Activated B cell treated with CpG ODN at 0.5 μM for 24 hours (primary cell): ENCODE measurements at regions not wholly inside any gene's neighbourhood (a gene's known extent, or its start where the extent isn't known, plus 50 kb on each side); places are given as distances from the start of the nearest gene placed in this dataset.
A peak's percentile ranks its signal among the peaks of the same experiment; 100 is the strongest.
"Not testable (repeated sequence)": the region's sequence is repeated elsewhere in the genome, so short reads cannot be mapped to it uniquely, and the experiment has no call there.

ENCODE experiments used
- ATAC-seq: fragments of 200-7000 bp; cut with Tn5 transposase; one replicate; pipeline ENCODE4 v1.10.0; 2021; ENCODE audit warnings: low read depth, mild to moderate bottlenecking, moderate library complexity
- CTCF ChIA-PET: fragments of 350-600 bp; sonication (Branson Sonifier 250); formaldehyde crosslinking; loops from one replicate; lab custom pipeline; 2021; ENCODE audit warnings: antibody characterized with exemption; lab: Charles Lee
- POLR2A ChIA-PET: fragments of 350-600 bp; sonication (Branson Sonifier 250); formaldehyde crosslinking; loops from one replicate; lab custom pipeline; 2021; ENCODE audit warnings: antibody characterized with exemption; lab: Charles Lee
- DNase-seq: peaks from one replicate; pipeline ENCODE4 v3.0.0; 2022
- H3K27ac Mint-ChIP-seq: one replicate; pipeline ENCODE4 v1.8.0; 2020; ENCODE audit warnings: mixed read lengths
- H3K27me3 Mint-ChIP-seq: one replicate; pipeline ENCODE4 v1.8.0; 2021; ENCODE audit warnings: mixed read lengths
- H3K36me3 Mint-ChIP-seq: one replicate; pipeline ENCODE4 v1.8.0; 2021; ENCODE audit warnings: low read depth, mixed read lengths
- H3K4me1 Mint-ChIP-seq: one replicate; pipeline ENCODE4 v1.8.0; 2021; ENCODE audit warnings: mixed read lengths
- H3K4me3 Mint-ChIP-seq: one replicate; pipeline ENCODE4 v1.8.0; 2020; ENCODE audit warnings: mild to moderate bottlenecking, mixed read lengths
- H3K9me3 Mint-ChIP-seq: one replicate; pipeline ENCODE4 v1.8.0; 2020; ENCODE audit warnings: mixed read lengths
- intact Hi-C: fragments of 100-400 bp; cut with micrococcal nuclease; formaldehyde crosslinking; loops from one replicate; pipeline ENCODE4 v1.15.1; 2024
- TF ChIP-seq, protein P1 (sequence below): fragments of 200-600 bp; IDR thresholded peaks from one replicate; pipeline ENCODE4 v1.8.0; 2022; ENCODE audit warnings: antibody characterized with exemption, mild to moderate bottlenecking

DNA sequence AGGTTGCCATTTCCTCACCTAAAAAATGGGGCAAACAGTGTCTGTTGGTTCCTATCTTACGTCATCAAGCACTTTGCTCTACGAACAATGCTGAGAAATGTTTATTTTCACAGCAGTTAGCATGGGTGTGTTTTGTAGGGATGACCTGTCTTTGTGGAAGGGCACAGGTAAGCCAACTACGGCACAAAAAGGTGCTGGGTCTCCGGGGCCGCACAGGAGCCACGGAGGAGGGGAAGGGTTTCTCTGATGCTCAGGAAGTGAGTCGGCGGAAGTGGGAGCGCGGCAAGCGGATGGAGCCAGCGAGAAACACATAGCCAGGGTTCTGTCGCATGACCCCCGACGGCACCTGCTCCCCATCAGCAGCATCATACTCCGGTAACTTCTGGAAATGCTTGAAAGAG, 65.6 kb upstream of the TCL1B start:
- H3K36me3 Mint-ChIP-seq, result peaks cover 1% of the 10 kb centered on the region
- TF ChIP-seq, protein P1, sequence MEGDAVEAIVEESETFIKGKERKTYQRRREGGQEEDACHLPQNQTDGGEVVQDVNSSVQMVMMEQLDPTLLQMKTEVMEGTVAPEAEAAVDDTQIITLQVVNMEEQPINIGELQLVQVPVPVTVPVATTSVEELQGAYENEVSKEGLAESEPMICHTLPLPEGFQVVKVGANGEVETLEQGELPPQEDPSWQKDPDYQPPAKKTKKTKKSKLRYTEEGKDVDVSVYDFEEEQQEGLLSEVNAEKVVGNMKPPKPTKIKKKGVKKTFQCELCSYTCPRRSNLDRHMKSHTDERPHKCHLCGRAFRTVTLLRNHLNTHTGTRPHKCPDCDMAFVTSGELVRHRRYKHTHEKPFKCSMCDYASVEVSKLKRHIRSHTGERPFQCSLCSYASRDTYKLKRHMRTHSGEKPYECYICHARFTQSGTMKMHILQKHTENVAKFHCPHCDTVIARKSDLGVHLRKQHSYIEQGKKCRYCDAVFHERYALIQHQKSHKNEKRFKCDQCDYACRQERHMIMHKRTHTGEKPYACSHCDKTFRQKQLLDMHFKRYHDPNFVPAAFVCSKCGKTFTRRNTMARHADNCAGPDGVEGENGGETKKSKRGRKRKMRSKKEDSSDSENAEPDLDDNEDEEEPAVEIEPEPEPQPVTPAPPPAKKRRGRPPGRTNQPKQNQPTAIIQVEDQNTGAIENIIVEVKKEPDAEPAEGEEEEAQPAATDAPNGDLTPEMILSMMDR, result no peak
- peaks cover 10% of the 10 kb centered on the region for H3K9me3 Mint-ChIP-seq
- DNase-seq (no peak), ATAC-seq (peak; percentile 40)
- CTCF ChIA-PET, result no interaction called here
- H3K27ac Mint-ChIP-seq, result peak overlapping the region; percentile 6
- POLR2A ChIA-PET, result no interaction called here
- peaks cover 14% of the 10 kb centered on the region for H3K4me1 Mint-ChIP-seq
- peaks cover 5% of the 10 kb centered on the region for H3K27me3 Mint-ChIP-seq
- intact Hi-C loops, result no loop called here
- H3K4me3 Mint-ChIP-seq, result peak overlapping the region; percentile 77

DNA sequence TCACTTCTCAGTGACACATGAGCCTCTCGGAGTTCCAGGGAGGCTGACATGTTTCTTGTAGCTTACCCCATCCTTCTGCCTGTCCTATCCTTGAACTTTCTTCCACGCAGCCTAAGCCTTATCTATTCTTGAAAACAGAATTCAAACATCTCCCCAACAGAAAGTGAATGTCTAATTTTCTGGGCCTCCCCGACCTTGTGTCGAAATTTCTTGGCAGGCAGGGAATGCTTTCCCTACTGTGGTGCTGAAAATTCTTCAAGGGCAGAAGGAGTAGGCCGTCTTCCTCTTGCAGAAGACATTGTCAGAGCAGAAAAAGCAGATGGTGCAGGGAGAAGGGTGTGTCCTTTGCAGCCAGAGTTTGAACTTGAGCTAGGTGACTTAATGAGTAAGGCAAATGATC, 63.0 kb upstream of the TCL1B start:
- Mint-ChIP-seq H3K9me3 (peaks cover 13% of the 10 kb centered on the region), H3K4me1 (peaks cover 23% of the 10 kb centered on the region), H3K36me3 (peaks cover 2% of the 10 kb centered on the region), H3K27ac (no peak overlapping the region), H3K4me3 (no peak overlapping the region), H3K27me3 (peaks cover 6% of the 10 kb centered on the region)
- CTCF ChIA-PET, result interaction anchor here (1.6 kb wide), 1 partner anchor 151 kb away, joined by 3 read pairs; no protein-coding TSS in a partner anchor
- ATAC-seq, result no peak
- intact Hi-C loops, result no loop called here
- DNase-seq, result no peak
- TF ChIP-seq, protein P1, result no peak
- POLR2A ChIA-PET, result no interaction called here

DNA sequence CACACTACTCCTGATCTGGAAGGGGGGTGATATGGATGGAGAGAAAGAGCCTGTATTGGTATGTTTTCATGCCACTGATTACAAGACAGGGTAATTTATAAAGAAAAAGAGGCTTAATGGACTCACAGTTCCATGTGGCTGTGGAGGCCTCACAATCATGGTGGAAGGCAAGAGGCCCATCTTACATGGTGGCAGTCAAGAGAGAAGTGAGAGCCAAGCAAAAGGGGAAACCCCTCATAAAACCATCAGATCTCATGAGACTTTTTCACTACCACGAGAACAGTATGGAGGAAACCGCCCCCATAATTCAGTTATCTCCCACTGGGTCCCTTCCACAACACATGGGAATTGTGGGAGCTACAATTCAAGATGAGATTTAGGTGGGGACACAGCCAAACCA, 60.5 kb upstream of the TCL1B start:
- H3K4me3 Mint-ChIP-seq, H3K36me3 Mint-ChIP-seq, CTCF ChIA-PET, ATAC-seq, H3K27ac Mint-ChIP-seq, DNase-seq: not testable (repeated sequence)
- intact Hi-C loops, result loop anchor here (5.0 kb wide), 1 partner anchor 37 kb away; no protein-coding TSS in a partner anchor
- H3K4me1 Mint-ChIP-seq, result peaks cover 23% of the 10 kb centered on the region
- H3K9me3 Mint-ChIP-seq, result peaks cover 19% of the 10 kb centered on the region
- POLR2A ChIA-PET, result interaction anchor here (0.5 kb wide), 2 partner anchors 21 to 91 kb away, joined by 4 to 5 read pairs; no protein-coding TSS in a partner anchor
- peaks cover 12% of the 10 kb centered on the region for H3K27me3 Mint-ChIP-seq

DNA sequence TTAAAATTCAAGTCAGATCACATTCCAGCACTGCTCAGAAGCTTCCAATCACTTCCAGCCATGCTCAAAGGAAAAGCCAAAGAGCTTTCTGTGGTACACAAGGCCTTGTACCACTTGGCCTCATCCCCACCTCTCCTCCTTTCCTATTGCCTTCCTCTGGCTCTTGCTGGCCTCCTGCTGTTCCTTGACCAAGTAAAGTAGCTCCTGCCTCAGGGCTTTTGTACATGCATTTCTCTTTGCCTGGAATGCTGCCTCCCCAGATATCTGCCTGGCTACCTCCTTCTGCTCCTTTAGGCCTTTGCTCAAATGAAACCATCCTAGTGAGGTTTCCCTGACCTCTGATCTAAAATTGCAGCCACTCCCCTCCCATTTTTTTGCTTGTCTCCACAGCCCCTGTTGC, 51.2 kb upstream of the TCL1B start:
- TF ChIP-seq, protein P1, result no peak
- ChIA-PET POLR2A (no interaction called here), CTCF (interaction anchor here (1.3 kb wide), 1 partner anchor 139 kb away, joined by 3 read pairs; no protein-coding TSS in a partner anchor)
- ATAC-seq (no peak), DNase-seq (no peak)
- Mint-ChIP-seq H3K27me3 (peaks cover 18% of the 10 kb centered on the region), H3K9me3 (peaks cover 19% of the 10 kb centered on the region), H3K4me1 (no peaks in the 10 kb centered on the region), H3K36me3 (peaks cover 7% of the 10 kb centered on the region), H3K27ac (no peak overlapping the region), H3K4me3 (no peak overlapping the region)
- intact Hi-C loops, result no loop called here
